ENCODE measurements at regions not wholly inside any gene's neighbourhood (a gene's known extent, or its start where the extent isn't known, plus 50 kb on each side); places are given as distances from the start of the nearest gene placed in this dataset.

DNA sequence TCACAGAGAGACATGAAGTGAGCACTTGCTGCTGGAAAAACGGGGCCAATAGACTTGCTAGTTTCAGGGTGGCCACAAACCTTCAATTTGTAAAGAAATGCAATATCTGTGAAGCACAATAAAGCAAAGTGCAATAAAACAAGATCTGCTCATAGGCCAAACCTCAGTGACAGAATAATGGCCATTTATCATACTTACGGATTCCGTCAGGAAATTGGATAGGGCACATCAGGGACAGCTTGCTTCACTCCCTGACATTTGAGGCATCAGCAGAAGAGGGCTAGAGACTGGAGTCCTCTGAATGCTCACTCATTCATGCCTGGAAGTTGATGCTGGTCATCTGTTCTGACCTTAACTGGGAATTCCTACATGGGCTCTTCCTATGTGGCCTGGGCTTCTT lies 165.5 kb upstream of the OPRM1 start:
- TF ChIP-seq, protein P1, sequence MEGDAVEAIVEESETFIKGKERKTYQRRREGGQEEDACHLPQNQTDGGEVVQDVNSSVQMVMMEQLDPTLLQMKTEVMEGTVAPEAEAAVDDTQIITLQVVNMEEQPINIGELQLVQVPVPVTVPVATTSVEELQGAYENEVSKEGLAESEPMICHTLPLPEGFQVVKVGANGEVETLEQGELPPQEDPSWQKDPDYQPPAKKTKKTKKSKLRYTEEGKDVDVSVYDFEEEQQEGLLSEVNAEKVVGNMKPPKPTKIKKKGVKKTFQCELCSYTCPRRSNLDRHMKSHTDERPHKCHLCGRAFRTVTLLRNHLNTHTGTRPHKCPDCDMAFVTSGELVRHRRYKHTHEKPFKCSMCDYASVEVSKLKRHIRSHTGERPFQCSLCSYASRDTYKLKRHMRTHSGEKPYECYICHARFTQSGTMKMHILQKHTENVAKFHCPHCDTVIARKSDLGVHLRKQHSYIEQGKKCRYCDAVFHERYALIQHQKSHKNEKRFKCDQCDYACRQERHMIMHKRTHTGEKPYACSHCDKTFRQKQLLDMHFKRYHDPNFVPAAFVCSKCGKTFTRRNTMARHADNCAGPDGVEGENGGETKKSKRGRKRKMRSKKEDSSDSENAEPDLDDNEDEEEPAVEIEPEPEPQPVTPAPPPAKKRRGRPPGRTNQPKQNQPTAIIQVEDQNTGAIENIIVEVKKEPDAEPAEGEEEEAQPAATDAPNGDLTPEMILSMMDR (IDR thresholded peaks at IDR 0.05): no peak
- no peak for TF ChIP-seq POLR2A (IDR thresholded peaks at IDR 0.05)
